HEK293 (cell line): ENCODE measurements at regions not wholly inside any gene's neighbourhood (a gene's known extent, or its start where the extent isn't known, plus 50 kb on each side); places are given as distances from the start of the nearest gene placed in this dataset.

Source experiments
- CTCF ChIA-PET: fragments of 350-600 bp; formaldehyde crosslinking; extraction: SDS; loops from one replicate; lab custom pipeline; 2021; ENCODE audit warnings: antibody characterized with exemption; lab: Yijun Ruan, JAX
- POLR2A ChIA-PET: fragments of 300-600 bp; formaldehyde crosslinking; extraction: SDS; loops from one replicate; lab custom pipeline; 2020; ENCODE audit warnings: antibody characterized with exemption, inconsistent platforms; lab: Yijun Ruan, JAX
- H3K27ac ChIP-seq: fragments of 200-500 bp; sonication (Bioruptor generic); 2 replicates; pipeline ENCODE4 v1.5.1; 2014; ENCODE audit warnings: low read depth, low read length, control low read depth, inconsistent platforms; ENCODE audit errors: extremely low read depth
- H3K36me3 ChIP-seq, 2 experiments: fragments of 200-500 bp in 1 of 2; sonication (Bioruptor generic) in 1 of 2; 1 replicate in 1 of 2; 2 replicates in 1 of 2; pipeline ENCODE4 v1.5.1; 2014 to 2017; ENCODE audit warnings: inconsistent platforms in 2 of 2, low read length in 2 of 2; ENCODE audit not compliant: control insufficient read depth in 2 of 2, insufficient read depth in 1 of 2
- H3K4me1 ChIP-seq: fragments of 200-500 bp; sonication (Bioruptor generic); 2 replicates; pipeline ENCODE4 v1.5.1; 2014; ENCODE audit warnings: mild to moderate bottlenecking, low read length, inconsistent platforms; ENCODE audit not compliant: control insufficient read depth, insufficient read depth
- H3K4me3 ChIP-seq: 2 replicates; pipeline ENCODE4 v1.5.1; 2011; ENCODE audit warnings: low read depth, mild to moderate bottlenecking, control low read depth, low read length, moderate library complexity
- H3K9me3 ChIP-seq: fragments of 200-500 bp; sonication (Bioruptor generic); 2 replicates; pipeline ENCODE4 v1.5.1; 2014; ENCODE audit warnings: low read depth, low read length, inconsistent platforms; ENCODE audit not compliant: control insufficient read depth, insufficient read depth
- FEZF1 ChIP-seq: fragments of 450-650 bp; formaldehyde crosslinking; IDR thresholded peaks from 2 replicates; pipeline ENCODE4 v1.5.1; 2016; ENCODE audit warnings: missing biosample characterization, missing genetic modification characterization
- HOXD13 ChIP-seq: sonication (generic); formaldehyde crosslinking; IDR thresholded peaks from 2 replicates; pipeline ENCODE4 v1.8.0; 2022; ENCODE audit warnings: missing genetic modification reagents, borderline replicate concordance
- MYNN ChIP-seq: fragments of 450-650 bp; formaldehyde crosslinking; IDR thresholded peaks from 2 replicates; pipeline ENCODE4 v1.5.1; 2016; ENCODE audit warnings: missing biosample characterization, missing genetic modification characterization, borderline replicate concordance
- ZBTB7A ChIP-seq: fragments of 450-650 bp; formaldehyde crosslinking; IDR thresholded peaks from 2 replicates; pipeline ENCODE4 v1.5.1; 2016; ENCODE audit warnings: low read depth, missing biosample characterization, missing genetic modification characterization
- ZNF184 ChIP-seq: fragments of 450-650 bp; IDR thresholded peaks from 2 replicates; pipeline ENCODE4 v1.5.1; 2018; ENCODE audit warnings: missing biosample characterization, mild to moderate bottlenecking, missing genetic modification characterization
- ZNF394 ChIP-seq: fragments of 450-650 bp; formaldehyde crosslinking; IDR thresholded peaks from 2 replicates; pipeline ENCODE4 v1.5.1; 2016; ENCODE audit warnings: missing biosample characterization, missing genetic modification characterization, mild to moderate bottlenecking, moderate library complexity, borderline replicate concordance
- ZNF561 ChIP-seq: fragments of 450-650 bp; IDR thresholded peaks from 2 replicates; pipeline ENCODE4 v1.5.1; 2018; ENCODE audit warnings: missing biosample characterization, missing genetic modification characterization, borderline replicate concordance
- ZNF830 ChIP-seq: fragments of 450-650 bp; IDR thresholded peaks from 2 replicates; pipeline ENCODE4 v1.5.0; 2018; ENCODE audit warnings: missing biosample characterization, missing genetic modification characterization, low read depth, mild to moderate bottlenecking, moderate library complexity
- ZNF837 ChIP-seq: fragments of 450-650 bp; formaldehyde crosslinking; IDR thresholded peaks from 2 replicates; pipeline ENCODE4 v1.5.1; 2016; ENCODE audit warnings: missing biosample characterization, missing genetic modification characterization
- TF ChIP-seq, protein P1 (sequence below): fragments of 450-650 bp; formaldehyde crosslinking; conservative IDR thresholded peaks from 2 replicates; pipeline ENCODE4 v1.5.1; 2016; ENCODE audit warnings: low read depth, missing biosample characterization, missing genetic modification characterization
- TF ChIP-seq, protein P2 (sequence below): IDR thresholded peaks from 2 replicates; pipeline ENCODE4 v1.6.1; 2011; ENCODE audit warnings: mild to moderate bottlenecking, low read depth, low read length, borderline replicate concordance
- TF ChIP-seq, protein P3 (sequence below): fragments of 450-650 bp; IDR thresholded peaks from 2 replicates; pipeline ENCODE4 v1.5.1; 2018; ENCODE audit warnings: missing biosample characterization, missing genetic modification characterization
- TF ChIP-seq, protein P4 (sequence below): fragments of 450-650 bp; formaldehyde crosslinking; IDR thresholded peaks from 2 replicates; pipeline ENCODE4 v1.5.1; 2016; ENCODE audit warnings: missing biosample characterization, missing genetic modification characterization, borderline replicate concordance
- TF ChIP-seq, protein P5 (sequence below): fragments of 450-650 bp; formaldehyde crosslinking; IDR thresholded peaks from 2 replicates; pipeline ENCODE4 v1.5.1; 2016; ENCODE audit warnings: missing biosample characterization, missing genetic modification characterization, borderline replicate concordance
- TF ChIP-seq, protein P6 (sequence below): fragments of 450-650 bp; formaldehyde crosslinking; IDR thresholded peaks from 2 replicates; pipeline ENCODE4 v1.5.1; 2016; ENCODE audit warnings: missing biosample characterization, missing genetic modification characterization

DNA sequence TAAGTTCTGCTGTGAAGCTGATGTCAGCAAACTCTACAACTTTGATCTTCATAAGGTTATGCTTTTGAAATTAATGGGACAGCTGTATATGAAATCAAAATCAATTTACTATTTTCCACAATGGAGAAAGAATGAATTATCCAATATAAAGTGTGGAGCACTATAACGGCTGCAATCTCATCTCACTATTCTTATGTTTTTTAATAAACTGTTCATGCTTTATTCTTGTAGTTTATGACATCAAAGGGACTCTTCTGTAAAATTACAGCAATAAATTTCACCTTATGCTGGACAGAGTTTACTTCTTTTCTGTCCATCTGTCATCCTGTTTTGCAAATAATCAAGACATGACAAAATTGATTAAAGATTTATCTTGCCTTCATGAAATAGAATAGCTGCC, 192.5 kb downstream of the TECRL start:
- ChIA-PET POLR2A (no interaction called here), CTCF (no interaction called here)
- no peaks in the 10 kb centered on the region for H3K9me3 ChIP-seq
- TF ChIP-seq, protein P1, sequence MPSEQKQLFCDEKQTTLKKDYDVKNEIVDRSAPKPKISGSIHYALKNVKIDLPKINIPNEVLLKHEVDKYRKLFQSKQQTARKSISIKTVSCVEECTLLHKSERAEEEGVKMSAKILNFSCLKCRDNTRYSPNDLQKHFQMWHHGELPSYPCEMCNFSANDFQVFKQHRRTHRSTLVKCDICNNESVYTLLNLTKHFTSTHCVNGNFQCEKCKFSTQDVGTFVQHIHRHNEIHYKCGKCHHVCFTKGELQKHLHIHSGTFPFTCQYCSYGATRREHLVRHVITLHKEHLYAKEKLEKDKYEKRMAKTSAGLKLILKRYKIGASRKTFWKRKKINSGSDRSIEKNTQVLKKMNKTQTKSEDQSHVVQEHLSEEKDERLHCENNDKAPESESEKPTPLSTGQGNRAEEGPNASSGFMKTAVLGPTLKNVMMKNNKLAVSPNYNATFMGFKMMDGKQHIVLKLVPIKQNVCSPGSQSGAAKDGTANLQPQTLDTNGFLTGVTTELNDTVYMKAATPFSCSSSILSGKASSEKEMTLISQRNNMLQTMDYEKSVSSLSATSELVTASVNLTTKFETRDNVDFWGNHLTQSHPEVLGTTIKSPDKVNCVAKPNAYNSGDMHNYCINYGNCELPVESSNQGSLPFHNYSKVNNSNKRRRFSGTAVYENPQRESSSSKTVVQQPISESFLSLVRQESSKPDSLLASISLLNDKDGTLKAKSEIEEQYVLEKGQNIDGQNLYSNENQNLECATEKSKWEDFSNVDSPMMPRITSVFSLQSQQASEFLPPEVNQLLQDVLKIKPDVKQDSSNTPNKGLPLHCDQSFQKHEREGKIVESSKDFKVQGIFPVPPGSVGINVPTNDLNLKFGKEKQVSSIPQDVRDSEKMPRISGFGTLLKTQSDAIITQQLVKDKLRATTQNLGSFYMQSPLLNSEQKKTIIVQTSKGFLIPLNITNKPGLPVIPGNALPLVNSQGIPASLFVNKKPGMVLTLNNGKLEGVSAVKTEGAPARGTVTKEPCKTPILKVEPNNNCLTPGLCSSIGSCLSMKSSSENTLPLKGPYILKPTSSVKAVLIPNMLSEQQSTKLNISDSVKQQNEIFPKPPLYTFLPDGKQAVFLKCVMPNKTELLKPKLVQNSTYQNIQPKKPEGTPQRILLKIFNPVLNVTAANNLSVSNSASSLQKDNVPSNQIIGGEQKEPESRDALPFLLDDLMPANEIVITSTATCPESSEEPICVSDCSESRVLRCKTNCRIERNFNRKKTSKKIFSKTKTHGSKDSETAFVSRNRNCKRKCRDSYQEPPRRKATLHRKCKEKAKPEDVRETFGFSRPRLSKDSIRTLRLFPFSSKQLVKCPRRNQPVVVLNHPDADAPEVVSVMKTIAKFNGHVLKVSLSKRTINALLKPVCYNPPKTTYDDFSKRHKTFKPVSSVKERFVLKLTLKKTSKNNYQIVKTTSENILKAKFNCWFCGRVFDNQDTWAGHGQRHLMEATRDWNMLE (tag by site-specific recombination), result no peak
- TF ChIP-seq FEZF1 (tag by site-specific recombination) (no peak), ZNF830 (tag by site-specific recombination) (no peak), MYNN (tag by site-specific recombination) (no peak), HOXD13 (CRISPR knock-in tag) (no peak), ZNF837 (no peak), ZNF561 (tag by site-specific recombination) (no peak), ZNF184 (tag by site-specific recombination) (no peak), ZNF394 (no peak), ZBTB7A (tag by site-specific recombination) (no peak)
- TF ChIP-seq, protein P2, sequence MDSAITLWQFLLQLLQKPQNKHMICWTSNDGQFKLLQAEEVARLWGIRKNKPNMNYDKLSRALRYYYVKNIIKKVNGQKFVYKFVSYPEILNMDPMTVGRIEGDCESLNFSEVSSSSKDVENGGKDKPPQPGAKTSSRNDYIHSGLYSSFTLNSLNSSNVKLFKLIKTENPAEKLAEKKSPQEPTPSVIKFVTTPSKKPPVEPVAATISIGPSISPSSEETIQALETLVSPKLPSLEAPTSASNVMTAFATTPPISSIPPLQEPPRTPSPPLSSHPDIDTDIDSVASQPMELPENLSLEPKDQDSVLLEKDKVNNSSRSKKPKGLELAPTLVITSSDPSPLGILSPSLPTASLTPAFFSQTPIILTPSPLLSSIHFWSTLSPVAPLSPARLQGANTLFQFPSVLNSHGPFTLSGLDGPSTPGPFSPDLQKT, result no peak
- TF ChIP-seq, protein P3, sequence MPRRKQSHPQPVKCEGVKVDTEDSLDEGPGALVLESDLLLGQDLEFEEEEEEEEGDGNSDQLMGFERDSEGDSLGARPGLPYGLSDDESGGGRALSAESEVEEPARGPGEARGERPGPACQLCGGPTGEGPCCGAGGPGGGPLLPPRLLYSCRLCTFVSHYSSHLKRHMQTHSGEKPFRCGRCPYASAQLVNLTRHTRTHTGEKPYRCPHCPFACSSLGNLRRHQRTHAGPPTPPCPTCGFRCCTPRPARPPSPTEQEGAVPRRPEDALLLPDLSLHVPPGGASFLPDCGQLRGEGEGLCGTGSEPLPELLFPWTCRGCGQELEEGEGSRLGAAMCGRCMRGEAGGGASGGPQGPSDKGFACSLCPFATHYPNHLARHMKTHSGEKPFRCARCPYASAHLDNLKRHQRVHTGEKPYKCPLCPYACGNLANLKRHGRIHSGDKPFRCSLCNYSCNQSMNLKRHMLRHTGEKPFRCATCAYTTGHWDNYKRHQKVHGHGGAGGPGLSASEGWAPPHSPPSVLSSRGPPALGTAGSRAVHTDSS (tag by site-specific recombination), result no peak
- TF ChIP-seq, protein P4, sequence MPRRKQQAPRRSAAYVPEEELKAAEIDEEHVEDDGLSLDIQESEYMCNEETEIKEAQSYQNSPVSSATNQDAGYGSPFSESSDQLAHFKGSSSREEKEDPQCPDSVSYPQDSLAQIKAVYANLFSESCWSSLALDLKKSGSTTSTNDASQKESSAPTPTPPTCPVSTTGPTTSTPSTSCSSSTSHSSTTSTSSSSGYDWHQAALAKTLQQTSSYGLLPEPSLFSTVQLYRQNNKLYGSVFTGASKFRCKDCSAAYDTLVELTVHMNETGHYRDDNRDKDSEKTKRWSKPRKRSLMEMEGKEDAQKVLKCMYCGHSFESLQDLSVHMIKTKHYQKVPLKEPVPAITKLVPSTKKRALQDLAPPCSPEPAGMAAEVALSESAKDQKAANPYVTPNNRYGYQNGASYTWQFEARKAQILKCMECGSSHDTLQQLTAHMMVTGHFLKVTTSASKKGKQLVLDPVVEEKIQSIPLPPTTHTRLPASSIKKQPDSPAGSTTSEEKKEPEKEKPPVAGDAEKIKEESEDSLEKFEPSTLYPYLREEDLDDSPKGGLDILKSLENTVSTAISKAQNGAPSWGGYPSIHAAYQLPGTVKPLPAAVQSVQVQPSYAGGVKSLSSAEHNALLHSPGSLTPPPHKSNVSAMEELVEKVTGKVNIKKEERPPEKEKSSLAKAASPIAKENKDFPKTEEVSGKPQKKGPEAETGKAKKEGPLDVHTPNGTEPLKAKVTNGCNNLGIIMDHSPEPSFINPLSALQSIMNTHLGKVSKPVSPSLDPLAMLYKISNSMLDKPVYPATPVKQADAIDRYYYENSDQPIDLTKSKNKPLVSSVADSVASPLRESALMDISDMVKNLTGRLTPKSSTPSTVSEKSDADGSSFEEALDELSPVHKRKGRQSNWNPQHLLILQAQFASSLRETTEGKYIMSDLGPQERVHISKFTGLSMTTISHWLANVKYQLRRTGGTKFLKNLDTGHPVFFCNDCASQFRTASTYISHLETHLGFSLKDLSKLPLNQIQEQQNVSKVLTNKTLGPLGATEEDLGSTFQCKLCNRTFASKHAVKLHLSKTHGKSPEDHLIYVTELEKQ (tag by site-specific recombination), result no peak
- TF ChIP-seq, protein P5, sequence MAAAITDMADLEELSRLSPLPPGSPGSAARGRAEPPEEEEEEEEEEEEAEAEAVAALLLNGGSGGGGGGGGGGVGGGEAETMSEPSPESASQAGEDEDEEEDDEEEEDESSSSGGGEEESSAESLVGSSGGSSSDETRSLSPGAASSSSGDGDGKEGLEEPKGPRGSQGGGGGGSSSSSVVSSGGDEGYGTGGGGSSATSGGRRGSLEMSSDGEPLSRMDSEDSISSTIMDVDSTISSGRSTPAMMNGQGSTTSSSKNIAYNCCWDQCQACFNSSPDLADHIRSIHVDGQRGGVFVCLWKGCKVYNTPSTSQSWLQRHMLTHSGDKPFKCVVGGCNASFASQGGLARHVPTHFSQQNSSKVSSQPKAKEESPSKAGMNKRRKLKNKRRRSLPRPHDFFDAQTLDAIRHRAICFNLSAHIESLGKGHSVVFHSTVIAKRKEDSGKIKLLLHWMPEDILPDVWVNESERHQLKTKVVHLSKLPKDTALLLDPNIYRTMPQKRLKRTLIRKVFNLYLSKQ (tag by site-specific recombination), result no peak
- TF ChIP-seq, protein P6, sequence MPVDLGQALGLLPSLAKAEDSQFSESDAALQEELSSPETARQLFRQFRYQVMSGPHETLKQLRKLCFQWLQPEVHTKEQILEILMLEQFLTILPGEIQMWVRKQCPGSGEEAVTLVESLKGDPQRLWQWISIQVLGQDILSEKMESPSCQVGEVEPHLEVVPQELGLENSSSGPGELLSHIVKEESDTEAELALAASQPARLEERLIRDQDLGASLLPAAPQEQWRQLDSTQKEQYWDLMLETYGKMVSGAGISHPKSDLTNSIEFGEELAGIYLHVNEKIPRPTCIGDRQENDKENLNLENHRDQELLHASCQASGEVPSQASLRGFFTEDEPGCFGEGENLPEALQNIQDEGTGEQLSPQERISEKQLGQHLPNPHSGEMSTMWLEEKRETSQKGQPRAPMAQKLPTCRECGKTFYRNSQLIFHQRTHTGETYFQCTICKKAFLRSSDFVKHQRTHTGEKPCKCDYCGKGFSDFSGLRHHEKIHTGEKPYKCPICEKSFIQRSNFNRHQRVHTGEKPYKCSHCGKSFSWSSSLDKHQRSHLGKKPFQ (tag by site-specific recombination), result no peak
- no peaks in the 10 kb centered on the region for H3K4me1 ChIP-seq
- no peak overlapping the region for H3K4me3 ChIP-seq
- H3K27ac ChIP-seq, result no peak overlapping the region
- no peaks in the 10 kb centered on the region for H3K36me3 ChIP-seq
